ENCODE measurements at regions not wholly inside any gene's neighbourhood (a gene's known extent, or its start where the extent isn't known, plus 50 kb on each side); places are given as distances from the start of the nearest gene placed in this dataset.

GRCh38 chr11:32312206-32312817 lies 123.0 kb downstream of the WT1 start:
- WGBS, 2 donors: 66 to 68% methylated on average over 6 of the region's 6 CpGs
- intact Hi-C loops (cut with DNase I): no loop called here

GRCh38 chr11:32312865-32313403 lies 122.4 kb downstream of the WT1 start:
- H3K36me3 ChIP-seq: no peaks in the 10 kb centered on the region
- WGBS, 2 donors: 40 to 46% methylated on average over 11 to 12 of the region's 12 CpGs
- no peak for DNase-seq
- no peak overlapping the region for H3K4me3 ChIP-seq
- H3K4me1 ChIP-seq: no peaks in the 10 kb centered on the region
- no peaks in the 10 kb centered on the region for H3K9me3 ChIP-seq
- intact Hi-C loops (cut with DNase I): no loop called here
- H3K27me3 ChIP-seq: no peaks in the 10 kb centered on the region
- no peak overlapping the region for H3K27ac ChIP-seq
- no peak for TF ChIP-seq POLR2A (IDR thresholded peaks at IDR 0.05)
- peak in 5 of 6 experiments; percentile 27 to 61 (median 36) for TF ChIP-seq CTCF (IDR thresholded peaks at IDR 0.05)

More at GRCh38 chr11:32312206-32312817, 123.0 kb downstream of the WT1 start:
- H3K4me3 ChIP-seq: no peak overlapping the region
- H3K27me3 ChIP-seq: no peaks in the 10 kb centered on the region
- no peaks in the 10 kb centered on the region for H3K4me1 ChIP-seq
- no peak for DNase-seq
- H3K27ac ChIP-seq: no peak overlapping the region
- TF ChIP-seq CTCF (IDR thresholded peaks at IDR 0.05): no peak
- no peak for TF ChIP-seq POLR2A (IDR thresholded peaks at IDR 0.05)
- no peaks in the 10 kb centered on the region for H3K9me3 ChIP-seq
- no peaks in the 10 kb centered on the region for H3K36me3 ChIP-seq

DNA sequence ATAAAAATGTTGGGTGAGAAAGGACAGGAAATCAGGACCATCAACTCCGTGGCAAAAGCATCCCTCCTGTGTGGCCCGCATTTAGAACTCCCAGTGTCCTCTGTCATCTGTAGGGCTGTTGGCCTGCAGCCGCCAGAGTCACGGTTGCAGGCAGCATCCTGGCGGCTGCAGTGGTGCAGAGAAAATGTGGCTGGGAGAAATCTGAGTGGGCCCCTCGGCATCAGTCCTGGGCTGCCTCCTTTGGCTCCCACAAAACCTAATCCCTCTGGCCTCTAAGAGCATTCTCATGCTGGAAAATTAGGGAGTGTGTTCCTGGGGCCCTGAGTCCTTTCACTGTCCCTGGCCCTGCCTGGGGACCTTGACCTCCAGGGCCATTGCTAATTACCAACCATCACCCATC lies 121.9 kb downstream of the WT1 start:
- Histone ChIP-seq H3K4me1 (no peaks in the 10 kb centered on the region), H3K9me3 (no peaks in the 10 kb centered on the region), H3K27me3 (no peaks in the 10 kb centered on the region), H3K4me3 (no peak overlapping the region), H3K36me3 (no peaks in the 10 kb centered on the region), H3K27ac (no peak overlapping the region)
- intact Hi-C loops (cut with DNase I): no loop called here
- no peak for DNase-seq
- WGBS, 2 donors: 60 to 85% methylated on average over 1 to 6 of the region's 6 CpGs
- TF ChIP-seq CTCF (IDR thresholded peaks at IDR 0.05) (no peak), POLR2A (IDR thresholded peaks at IDR 0.05) (no peak)

GRCh38 chr11:32315121-32315520 lies 120.2 kb downstream of the WT1 start:
- 81 to 86% methylated on average over 4 of the region's 4 CpGs for WGBS, 2 donors
- intact Hi-C loops (cut with DNase I): no loop called here
- DNase-seq: no peak

More at GRCh38 chr11:32315121-32315520, 120.2 kb downstream of the WT1 start:
- Histone ChIP-seq H3K27me3 (peaks cover 0 to 8% (median 0%) of the 10 kb centered on the region in 4 donors), H3K27ac (no peak overlapping the region), H3K4me1 (no peaks in the 10 kb centered on the region), H3K4me3 (no peak overlapping the region), H3K9me3 (no peaks in the 10 kb centered on the region), H3K36me3 (no peaks in the 10 kb centered on the region)
- TF ChIP-seq CTCF (IDR thresholded peaks at IDR 0.05) (no peak), POLR2A (IDR thresholded peaks at IDR 0.05) (no peak)
